ENCODE measurements at regions not wholly inside any gene's neighbourhood (a gene's known extent, or its start where the extent isn't known, plus 50 kb on each side); places are given as distances from the start of the nearest gene placed in this dataset.

- DNase-seq = no peak
Observed at GRCh38 chr22:34847072-34847471, 218.9 kb upstream of the ISX start.

DNA sequence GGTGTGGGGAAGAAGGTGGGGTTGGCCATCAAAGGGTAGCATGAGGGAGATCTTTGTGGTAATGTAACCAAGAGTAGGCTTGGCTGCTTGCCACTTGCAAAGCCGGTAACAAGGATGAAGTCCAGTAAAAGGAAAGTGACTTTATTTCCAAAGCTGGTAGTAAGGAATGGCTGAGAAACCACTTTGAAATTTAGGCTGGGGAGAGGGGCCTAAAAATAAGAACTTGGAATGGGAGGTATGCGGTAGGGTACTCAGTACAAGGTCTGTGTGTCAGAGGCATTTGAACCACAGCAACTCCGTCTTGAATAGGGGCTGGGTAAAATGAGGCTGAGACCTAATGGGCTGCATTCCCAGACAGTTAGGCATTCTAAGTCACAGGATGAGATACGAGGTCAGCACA lies 216.0 kb upstream of the ISX start:
- DNase-seq = no peak

GRCh38 chr22:34851918-34852662 lies 213.9 kb upstream of the ISX start:
- DNase-seq = no peak

DNA sequence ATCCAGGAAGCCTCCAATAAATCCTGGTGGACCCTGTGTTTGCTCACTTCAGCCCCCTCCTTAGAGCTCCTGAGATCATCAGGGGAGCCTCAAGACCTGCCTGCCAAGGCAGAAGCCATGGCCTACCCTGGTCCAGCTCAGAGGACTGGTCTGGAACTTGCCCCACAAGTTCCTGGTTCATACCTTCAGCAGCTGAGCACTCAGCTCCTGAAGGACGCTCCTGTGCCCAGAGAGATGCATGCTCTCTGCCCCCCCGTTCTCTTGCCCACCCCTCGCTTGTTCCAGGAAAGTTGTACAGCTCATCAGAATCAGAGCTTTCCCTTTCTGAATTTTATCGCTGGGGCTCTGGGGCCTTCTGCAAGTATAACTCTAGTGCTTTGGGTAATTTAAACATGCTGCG lies 210.5 kb upstream of the ISX start:
- DNase-seq = no peak

GRCh38 chr22:34858066-34858465 lies 207.9 kb upstream of the ISX start:
- no peak for DNase-seq

- no peak for DNase-seq
Observed at GRCh38 chr22:34861787-34862186, 204.2 kb upstream of the ISX start.

DNA sequence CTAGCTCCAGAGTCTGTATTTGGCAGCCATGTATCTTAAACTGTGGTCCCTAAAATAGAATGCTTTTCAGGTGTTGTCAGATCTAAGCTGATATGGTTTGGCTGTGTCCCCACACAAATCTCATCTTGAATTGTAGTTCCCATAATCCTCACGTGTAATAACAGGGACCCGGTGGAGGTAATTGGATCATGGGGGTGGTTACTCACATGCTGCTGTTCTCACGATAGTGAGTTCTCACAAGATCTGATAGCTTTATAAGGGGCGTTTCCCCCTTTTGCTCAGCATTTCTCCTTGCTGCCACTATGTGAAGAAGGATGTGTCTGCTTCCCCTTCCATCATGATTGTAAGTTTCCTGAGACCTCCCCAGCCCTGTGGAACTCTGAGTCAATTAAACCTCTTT lies 199.9 kb upstream of the ISX start:
- DNase-seq = no peak

DNA sequence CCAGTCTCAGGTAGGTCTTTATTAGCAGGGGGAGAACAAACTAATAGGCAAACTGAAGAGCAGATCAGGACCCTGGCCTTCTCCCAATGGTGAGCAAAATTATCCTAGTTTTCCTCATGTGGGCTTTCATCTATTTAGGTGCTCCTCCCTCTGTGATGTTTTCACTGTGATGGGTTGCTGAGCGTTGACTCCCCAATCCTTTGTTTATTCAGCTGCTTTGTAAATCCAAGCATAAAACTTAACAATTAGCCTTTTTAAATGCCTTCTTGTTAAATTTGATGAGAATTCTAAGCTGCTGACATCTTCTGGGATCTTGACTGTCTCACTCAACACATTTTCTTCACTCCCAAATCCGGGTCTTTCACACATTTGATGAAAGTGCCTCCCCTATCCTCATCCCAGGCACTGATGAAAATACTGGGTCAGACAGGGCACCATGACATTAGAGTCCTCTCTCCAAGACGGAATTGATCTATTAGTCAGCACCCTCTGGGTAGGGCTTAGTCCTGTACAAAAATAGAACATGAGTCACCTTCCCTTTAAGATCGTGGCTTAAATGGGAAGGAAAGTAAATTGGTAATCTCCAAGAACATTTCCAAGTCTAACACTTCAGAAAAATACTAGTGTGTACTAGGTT lies 199.3 kb upstream of the ISX start:
- DNase-seq = no peak

DNA sequence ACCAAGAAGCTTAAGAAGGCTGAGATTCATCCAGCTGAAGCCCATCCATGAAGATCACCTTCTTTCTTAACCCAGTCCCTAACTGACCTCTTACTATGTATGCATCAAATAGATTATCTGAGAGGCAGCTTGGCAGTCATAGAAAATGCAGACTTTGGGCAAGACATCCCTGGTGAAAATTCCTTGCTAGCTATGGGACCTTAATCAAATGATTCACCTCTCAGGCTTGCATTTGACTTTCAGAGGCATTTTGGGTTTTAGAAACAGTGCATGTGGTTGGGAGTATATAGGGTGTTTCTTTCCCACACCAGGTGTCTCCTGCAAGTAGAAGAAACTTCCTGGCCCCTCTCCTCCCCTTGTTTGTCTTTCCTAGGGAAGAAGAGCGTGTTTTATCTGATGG lies 188.5 kb upstream of the ISX start:
- DNase-seq = no peak

GRCh38 chr22:34878171-34878570 lies 187.8 kb upstream of the ISX start:
- no peak for DNase-seq

DNA sequence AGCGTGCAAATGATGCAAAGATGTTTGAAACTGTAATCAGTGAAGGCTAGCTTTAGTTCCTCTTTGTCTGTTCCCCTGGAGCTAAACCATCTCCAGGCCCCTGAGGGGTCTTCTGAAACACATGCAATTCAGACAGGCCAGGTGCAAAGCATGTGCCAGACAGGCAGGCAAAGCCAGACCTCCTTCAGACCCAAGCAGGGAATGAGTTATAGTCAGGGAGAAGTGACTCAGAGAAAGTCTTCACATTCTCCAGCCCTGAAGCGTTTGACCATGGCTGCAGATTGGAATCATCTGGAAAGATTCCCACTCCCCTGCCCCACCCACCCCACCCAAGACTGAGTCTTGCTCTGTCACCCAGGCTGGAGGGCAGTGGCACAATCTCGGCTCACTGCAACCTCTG lies 187.0 kb upstream of the ISX start:
- DNase-seq = no peak

GRCh38 chr22:34880662-34881061 lies 185.3 kb upstream of the ISX start:
- no peak for DNase-seq

DNA sequence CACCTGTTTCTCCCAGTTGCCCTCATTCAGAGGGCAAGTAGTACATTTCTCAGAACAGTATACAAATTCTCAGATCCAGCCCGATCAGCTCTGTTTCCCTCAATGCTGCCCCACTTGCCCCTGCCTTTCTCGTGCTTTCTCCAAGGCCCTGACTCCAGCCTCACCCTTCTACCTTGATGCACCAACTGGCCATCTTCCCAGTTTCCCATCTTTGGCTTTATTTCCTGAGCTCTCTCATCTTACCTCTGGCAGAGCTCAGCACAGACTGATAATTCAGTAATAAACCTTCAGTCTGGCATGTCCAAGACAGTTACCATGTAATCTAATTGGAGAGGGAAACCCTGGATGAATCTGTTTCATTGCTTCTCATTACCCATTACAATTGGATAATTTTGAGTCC lies 184.5 kb upstream of the ISX start:
- no peak for DNase-seq

DNA sequence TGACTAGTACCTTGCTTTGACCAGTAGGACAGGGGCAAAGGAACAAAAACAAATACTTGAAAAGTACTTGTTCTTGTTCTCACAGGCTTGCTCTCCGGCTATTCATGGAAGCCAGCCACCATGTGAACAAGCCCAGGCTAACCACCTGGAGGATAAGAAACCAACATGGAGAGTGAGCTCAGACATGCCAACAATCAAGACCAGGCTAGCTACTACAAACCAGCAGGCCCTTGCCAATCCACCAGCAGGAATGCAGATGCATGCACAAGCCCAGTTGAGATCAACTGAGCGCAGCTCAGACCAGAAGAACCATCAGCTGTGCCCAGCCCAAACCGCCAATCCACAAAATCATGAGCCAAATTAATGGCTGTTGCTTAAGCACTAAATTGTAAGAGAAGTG lies 180.1 kb upstream of the ISX start:
- no peak for DNase-seq

DNA sequence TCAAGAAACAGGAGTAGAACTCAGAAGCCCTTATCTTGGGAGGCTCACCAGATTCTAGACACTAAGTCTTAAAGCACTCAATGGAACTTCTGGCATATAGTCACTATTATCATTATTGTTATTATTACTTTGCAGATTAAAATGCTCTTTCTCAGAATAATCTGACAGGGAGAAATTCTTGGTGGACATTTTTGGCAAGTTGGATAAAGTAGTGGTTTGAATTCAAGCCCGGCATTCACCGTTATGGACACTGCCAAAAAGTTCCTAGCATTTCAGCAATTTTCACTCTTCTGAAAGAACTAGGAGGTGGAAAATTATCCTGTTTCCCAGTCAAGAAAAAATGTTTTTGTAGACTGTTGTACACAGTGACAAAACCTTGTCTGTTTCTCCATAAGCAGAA lies 179.6 kb upstream of the ISX start:
- DNase-seq = no peak

- DNase-seq = no peak
Observed at GRCh38 chr22:34886812-34887211, 179.1 kb upstream of the ISX start.

DNA sequence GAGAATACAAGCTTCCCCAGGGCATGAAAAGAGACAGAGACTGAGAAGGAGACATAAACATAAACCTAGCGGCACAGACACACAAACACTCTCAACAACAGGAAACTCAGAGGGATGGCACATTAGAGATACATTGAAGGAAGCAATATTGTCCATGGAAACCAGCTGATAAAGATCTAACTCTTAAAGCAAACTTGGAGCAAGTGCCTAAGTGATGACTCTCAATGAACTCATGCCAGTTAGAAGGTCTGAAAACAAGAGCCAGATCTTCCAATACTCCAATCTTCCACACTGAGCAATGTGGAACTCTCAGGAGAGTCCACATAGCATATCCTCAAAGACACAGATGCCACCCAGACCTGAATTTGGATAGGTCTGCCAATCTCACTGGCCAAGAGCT lies 168.8 kb upstream of the ISX start:
- DNase-seq = no peak

DNA sequence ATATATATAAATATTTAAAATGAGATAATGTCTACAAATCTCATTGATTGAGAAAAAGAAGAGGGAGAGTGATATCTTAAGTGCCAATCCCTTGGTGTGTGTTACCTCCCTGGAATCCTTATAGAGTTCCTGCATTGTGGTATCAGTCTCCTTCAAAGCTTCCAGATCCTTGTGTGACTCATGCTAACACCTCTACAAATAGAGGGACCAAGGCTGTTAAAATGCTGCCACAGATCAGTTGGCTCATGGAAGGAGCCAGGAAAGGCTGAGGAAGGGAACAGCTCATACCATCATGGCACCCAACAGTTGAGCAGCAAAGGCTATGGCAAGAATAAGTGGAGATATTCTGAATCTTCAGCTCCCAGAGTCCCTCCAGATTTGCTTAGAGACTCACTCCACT lies 163.6 kb upstream of the ISX start:
- no peak for DNase-seq

DNA sequence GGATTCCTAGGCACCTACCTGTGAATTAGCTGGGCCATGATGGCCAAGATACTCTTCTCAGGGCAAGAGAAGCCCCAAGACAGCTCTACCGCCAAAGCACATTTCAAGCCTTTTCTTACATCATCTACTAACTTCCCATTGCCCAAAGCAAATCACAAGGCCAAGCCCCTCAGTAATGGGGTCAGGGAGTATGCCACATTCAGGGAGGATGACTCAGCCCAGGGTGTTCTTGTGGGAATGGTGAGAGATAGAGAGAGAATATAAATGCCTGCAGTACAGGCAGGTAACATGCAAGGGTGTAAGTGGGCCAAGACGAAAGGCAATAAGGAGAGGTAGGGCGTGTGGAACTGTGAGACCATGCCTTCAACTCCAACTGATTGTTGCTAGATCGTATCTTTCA lies 162.5 kb upstream of the ISX start:
- DNase-seq = no peak

- no peak for DNase-seq
Observed at GRCh38 chr22:34904486-34904885, 161.5 kb upstream of the ISX start.

DNA sequence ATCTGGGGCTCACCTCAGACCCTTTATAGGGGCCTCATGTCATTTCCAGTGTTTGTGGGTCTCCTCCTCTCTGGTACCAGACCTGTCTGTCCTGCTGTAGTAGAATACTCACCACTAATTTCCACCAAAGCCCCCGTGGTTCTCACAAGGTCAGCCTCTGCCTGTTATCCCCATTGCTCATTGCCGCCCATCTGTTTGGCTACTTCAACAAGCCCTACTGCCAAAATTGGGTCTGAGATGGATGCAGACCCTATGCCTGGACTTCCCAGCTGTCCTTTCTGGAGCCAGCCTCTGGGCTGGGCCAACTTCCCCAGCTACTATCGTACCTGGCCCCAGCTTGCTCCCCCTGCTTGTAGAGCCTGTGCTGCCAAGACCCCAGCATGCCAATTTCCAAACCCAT lies 152.1 kb upstream of the ISX start:
- DNase-seq = no peak

DNA sequence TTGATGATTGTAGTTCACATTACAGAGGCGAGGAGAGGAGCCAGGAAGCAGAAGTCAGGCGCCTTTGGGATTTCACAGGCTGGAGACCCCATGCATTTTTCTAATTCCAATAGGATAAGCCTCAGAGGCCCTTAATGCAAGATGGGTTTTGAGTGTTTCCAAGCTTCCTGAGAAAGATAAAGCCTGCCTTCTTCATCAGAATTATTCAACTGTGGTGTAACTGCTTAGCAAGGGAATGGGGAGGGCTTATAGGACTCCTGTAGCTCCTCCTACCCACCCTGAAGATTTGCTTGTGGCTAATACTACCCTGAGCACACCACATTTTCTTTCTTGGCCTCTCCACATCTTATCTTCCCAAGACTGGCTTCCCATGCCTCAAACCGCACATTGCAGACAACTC lies 151.1 kb upstream of the ISX start:
- no peak for DNase-seq

DNA sequence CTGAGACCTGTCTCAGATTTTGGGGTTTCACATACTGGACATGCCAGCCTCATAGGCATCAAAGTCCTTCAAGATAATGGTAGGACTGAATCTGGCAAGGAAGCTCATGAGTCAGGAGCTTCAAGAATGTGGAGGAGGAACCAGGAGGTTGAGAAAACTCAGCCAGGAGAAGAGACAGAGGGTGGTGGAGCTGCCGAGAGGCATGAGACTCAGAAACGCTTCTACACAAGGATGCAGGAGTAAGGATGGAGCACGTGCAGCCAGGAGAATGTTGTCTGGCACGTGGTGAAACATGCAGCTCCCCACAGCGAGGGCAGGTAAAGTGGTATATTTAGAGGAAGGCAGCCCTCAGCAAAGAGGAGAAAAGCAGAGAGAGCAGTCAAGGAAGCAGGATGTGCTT lies 148.7 kb upstream of the ISX start:
- DNase-seq = no peak

GRCh38 chr22:34931026-34931425 lies 134.9 kb upstream of the ISX start:
- no peak for DNase-seq

DNA sequence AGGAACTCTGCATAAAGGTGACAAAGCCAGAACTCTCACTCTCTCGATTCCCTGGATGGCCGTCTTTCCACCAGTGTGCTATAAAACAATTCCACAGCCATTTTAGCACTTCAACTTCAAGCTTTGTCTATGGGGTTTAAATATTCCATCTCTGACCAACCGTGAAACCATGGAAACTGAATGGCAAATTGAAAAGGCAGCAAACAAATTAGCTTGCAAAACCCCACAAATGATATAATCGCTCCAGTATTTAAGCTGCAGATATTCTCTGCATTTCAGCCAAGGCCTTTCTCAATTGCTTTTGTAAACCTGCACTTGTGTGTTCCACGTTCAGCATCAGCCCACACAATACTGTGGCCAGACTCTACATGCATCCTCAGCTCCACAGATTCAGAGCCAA lies 131.7 kb upstream of the ISX start:
- no peak for DNase-seq

Data from stimulated activated CD4-positive, alpha-beta T cell treated with anti-CD3 and anti-CD28 coated beads, Interleukin-2, amount 100 ng/mL, for 48 hours (primary cell).